RPMI8226 (cell line): ENCODE measurements at regions not wholly inside any gene's neighbourhood (a gene's known extent, or its start where the extent isn't known, plus 50 kb on each side); places are given as distances from the start of the nearest gene placed in this dataset.

Experiments used
- DNase-seq: peaks from one replicate; pipeline ENCODE4 v3.0.0-alpha.2; 2015

DNA sequence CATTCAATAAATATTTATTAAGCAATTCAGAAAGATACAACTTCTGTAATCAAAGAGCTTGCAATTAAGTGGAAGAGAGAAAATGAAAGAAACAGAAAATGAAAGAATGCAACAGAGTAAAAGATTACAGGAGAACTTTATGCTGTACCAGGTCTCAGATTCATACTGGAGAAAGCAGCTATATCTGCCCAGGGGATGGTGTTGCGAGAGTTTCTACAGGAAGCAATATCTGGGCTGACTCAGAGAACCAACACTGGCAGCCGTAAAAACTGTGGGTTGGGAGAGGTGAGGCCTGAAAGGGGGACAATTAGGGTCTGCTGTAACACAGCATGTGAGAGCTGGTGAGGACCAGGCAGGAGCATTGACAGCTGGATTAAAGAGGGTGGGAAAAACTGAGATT, 256.7 kb upstream of the TCF21 start:
- no peak for DNase-seq

DNA sequence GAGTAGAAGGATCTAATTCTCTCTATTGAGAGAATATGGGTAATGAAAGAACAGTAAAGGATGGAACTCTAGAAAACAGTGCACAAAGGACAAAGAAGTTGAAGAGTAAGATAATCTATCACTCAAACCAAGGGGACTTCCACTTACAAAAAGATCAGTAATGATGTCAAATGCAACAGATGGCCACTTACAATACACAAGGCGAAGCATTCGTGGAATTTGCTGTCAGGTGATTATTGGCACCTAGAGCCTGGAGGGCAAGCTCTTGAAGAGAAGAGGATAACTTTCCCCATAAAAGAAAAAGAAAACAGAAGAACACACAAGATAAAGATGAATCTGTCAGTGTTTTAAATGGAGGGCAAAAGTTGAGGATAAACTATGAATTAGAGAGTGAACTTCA, 256.0 kb upstream of the TCF21 start:
- DNase-seq, result no peak

DNA sequence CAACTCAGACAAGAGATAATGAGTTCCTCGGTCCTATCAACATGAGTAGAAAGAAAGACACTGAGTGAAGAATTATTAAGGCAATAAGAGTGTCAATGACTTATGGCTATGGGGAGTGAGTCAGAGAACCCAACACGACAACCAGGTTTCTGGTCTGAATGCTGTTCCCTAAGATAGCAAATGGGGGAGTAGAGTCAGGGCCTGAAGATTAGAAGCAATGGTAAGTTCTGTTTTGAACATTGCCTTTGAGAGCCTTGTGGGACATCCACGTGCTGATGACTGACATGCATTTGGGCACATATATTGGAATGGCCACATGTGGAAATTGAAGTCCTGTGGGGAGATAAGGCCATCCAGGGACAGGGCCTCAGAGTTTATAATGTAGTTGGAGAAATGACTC, 254.4 kb upstream of the TCF21 start:
- DNase-seq, result no peak

DNA sequence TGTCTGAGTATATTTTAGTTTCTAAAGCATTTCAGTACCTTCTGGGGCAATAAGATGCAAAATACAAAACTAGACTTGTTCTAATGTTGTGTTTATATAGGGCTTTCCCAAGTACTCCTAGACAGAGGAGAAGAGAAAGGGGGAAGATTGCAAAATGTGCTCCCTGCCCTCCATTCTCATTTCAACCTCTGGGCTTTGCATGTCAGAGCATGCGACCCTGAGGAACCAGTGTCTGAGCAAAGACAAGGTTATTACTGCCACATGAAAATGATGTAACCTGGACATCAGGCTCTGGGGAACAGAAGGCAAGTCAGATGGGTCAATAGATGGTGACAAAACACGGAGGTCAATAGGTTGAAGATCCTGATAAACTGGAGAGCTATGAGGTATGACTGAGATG, 253.5 kb upstream of the TCF21 start:
- DNase-seq, result no peak

DNA sequence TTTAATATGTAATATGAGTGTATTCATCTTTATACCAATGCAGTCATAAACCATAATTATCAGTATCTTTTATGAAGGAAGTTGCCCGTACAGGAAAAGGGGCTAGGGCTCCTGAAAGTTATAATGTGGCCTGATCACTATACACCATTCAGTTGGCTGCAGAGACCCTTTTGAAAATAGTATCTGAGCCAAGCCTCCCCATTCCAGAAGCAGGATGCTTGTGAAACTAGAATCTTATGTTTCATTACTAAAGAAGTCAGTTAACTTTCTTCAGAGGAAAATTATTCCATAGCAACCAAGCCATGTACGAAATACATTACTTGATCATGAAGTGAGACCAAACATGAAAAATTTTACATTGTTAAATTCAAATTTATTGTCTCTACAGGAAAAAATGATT, 251.5 kb upstream of the TCF21 start:
- DNase-seq, result no peak

DNA sequence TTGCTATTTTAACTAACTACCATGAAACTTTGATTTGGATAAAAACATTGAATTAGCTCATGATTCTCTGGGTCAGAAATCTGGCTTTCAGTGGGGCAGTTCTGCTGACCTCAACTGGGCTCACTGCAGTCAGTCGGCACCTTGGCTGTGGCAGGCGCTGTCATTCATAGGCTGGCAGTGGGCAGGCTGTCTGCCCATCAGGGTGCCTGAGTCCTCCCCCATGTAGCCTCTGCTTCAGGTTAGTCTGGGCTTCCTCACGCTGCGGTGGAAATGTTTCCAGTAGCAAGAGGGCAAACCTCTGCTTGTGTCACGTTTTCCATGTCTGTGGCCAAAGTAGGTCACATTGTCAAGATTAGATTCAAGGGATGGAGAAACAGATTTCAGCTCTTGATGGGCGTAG, 251.0 kb upstream of the TCF21 start:
- DNase-seq, result no peak

DNA sequence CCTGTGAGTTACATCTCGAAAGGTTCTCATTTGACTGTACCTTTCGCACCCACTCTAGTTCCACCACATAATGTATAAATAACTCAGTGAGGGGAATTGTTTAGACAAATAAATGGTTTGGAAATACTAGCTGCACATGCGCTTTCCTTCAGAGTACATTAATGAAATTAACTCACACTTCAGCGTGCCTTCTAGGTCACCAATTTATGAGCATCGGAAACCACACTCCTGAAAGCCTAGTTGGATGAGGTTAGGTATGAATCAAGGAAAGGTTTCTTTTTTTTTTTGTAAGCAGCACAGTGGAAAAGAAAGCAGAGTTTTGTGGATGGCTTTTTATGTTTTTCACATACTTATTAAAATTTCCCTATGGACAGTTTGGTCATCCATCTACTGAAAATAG, 247.8 kb upstream of the TCF21 start:
- DNase-seq, result no peak

DNA sequence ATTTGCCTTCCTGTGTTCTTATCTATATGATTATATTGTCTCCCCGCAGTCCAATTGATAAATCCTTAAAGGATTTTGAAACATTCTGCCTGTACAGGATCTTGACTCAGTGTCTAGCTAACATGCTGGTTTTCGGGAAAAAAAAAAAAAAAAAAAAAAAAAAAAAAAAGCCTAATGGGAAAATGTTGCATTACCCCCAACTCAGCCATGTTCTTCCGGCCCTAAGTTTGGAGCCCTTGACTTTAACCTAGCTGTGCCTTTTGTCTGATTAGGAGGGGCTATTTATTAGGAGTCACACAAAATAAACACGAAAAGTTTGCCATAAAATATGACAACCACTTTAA, 244.4 kb upstream of the TCF21 start:
- no peak for DNase-seq

DNA sequence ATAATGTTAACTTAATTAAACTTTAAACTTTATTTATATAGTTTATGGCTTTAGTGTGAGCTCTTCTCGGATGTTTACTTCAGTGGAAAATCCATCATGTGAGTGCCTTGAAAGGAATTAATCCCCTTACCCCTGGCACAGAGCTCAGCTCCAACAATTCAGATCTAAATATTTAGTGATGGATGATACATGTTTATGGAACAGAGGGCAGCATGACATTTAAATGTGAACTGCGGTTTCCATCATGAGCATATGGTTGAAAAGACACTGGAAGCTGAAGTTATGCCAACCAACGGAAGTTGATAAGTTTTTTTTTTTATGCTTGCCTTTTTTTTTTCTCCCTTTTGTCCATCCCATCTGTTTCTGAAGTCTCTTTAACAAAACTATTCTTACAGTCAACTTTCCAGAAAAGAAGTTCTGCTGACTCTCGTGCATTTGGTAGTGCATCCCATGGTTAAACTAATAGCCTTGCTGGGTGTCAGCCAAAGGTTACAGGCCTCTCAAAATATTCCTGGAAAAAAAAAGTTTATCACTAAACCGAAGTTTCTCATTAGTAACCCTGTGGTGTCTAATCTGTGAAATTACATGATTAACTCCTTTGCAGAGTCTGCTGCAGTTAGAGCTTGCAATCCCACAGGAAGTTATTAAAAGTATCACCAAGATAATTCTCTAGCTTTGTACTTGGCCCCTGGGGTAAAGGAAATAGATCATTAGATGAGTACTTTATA, 243.9 kb upstream of the TCF21 start:
- DNase-seq, result no peak

DNA sequence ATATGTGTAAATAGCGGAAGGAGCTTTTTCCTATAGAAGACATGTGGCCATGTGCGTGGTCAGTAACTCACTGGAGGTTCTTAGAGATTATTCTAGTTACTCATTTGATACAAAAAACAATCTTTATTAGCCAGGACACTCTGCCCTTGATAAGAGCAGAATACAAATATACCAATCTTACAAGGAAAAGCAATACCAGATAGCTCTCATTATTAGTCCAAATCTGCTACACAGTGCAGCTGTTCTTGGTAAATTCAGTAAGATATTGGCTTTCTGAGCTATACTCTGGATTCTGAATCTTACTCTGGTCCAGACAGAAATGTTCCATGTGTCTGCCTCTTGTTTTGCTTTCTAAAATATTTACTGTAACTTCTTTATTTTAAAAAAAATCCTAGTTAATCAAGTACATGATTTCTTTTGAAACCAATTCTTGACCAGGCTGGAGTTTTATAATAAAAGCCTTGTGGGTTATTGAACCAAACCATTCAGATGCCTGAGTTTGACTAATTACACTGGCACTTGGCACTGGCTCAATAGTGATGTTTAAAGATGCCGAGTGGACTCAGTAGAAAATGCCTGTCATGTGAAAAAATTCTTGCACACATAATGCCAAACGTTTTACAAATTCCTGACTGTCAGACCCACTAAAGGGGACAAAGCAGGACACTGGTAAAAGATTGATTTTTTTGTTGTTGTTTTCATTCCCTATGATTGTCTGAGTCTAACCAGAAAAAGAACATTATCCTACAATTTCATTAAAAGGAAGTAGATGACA, 242.8 kb upstream of the TCF21 start:
- DNase-seq, result no peak

DNA sequence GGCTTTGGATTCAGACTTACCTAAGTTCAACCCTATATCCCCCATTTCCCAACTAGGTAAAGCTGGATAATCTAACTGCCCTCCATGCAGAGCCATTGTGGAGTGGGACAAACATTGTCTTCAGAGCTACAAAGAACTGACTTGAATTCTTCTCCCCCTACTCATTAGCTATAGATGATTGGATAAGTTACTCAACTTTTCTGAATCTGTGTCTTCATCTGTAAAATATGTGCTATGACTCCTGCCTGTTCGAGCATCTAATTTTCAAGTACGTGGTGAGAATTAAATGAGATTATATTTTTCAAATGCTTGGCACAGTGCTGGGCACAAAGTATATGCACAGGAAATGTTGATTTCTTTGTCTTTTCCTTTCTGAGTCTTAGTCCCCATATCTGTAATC, 240.3 kb upstream of the TCF21 start:
- no peak for DNase-seq

DNA sequence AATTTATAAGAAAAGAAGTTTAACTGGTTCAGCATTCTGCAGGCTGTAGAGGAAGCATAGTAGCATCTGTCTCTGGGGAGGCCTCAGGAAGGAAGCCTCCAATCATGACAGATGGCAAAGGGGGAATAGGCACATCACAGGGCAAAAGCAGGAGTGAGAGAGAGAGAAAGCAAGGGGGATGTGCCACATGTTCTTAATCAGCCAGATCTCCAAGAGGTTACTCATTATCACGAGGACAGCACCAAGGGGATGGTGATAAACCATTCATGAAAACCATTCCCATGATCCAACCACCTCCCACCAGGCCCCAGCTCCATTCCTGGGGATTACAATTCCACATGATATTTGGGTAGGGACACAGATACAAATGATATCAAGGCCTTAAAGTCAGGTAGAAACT, 217.5 kb upstream of the TCF21 start:
- no peak for DNase-seq

DNA sequence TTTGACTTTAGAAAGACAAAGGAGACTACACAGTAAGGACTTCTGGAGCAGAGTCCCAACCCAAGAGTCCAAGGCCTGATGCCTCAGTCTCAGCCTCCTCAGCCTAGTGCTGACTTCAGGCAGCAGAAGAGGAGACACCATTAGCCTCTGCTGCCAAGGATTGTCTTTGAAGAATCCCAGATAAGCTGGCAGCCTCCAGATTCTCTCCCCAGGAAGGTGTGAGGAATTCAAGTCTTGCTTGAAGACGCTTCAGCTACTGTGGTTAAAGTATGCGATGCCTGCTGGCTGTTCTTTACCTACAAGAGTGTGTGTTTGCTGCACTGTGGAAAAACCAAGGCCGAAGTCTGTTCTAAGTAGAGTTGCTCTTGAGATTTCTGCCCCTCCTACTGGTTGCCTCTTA, 215.9 kb upstream of the TCF21 start:
- no peak for DNase-seq

DNA sequence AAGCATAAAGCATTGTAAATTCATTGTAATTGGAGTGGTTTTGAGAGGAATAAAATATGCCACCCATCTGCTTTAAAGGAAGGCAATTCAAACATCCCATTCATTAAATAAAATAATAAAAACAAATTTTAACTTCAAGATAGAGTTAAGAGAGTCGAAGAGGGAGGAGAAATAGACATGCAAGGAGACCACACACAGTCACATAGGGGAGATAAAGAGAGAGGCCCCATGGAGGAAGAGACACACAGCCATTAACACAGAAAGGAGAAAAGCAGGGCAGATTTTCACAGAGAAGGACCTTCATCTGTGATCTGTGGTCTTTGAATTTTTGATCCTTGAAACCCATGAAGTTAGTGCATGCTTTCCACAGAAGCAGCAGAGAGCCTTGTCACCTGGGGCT, 214.3 kb upstream of the TCF21 start:
- DNase-seq, result no peak

DNA sequence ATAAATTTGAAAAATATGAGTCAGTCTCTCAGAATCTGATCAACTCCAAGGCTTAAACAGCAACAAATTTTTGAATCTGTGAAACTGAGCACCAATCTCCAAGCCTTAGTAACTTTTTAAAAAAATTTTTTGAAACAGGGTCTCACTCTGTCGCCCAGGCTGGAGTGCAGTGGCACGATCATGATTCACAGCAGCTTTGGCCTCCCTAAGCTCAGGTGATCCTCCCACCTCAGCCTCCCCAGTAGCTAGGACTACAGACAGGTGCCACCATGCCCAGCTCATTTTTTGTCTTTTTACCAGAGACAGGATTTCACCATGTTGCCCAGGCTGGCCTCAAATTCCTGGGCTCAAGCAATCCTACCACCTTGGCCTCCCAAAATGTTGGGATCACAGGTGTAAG, 207.9 kb upstream of the TCF21 start:
- no peak for DNase-seq

DNA sequence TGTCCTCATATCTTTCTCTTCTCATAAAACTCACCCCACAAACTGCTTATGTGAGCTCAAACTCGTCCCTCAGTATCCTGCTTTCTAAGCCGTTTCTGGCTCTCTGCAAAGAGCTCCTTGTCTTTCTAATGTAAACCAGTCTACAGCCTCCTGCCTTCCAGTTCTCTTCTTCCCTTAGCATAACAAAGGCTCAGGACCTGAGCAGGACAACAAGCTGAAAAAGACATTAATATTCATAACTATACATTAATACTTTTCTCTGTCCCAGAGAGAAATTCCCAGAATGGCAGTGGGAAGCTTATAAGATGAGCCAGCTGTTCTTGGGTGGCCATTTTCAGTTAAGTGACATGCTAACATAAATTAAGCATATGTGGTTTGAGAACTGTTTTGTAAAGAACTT, 207.0 kb upstream of the TCF21 start:
- DNase-seq, result no peak

DNA sequence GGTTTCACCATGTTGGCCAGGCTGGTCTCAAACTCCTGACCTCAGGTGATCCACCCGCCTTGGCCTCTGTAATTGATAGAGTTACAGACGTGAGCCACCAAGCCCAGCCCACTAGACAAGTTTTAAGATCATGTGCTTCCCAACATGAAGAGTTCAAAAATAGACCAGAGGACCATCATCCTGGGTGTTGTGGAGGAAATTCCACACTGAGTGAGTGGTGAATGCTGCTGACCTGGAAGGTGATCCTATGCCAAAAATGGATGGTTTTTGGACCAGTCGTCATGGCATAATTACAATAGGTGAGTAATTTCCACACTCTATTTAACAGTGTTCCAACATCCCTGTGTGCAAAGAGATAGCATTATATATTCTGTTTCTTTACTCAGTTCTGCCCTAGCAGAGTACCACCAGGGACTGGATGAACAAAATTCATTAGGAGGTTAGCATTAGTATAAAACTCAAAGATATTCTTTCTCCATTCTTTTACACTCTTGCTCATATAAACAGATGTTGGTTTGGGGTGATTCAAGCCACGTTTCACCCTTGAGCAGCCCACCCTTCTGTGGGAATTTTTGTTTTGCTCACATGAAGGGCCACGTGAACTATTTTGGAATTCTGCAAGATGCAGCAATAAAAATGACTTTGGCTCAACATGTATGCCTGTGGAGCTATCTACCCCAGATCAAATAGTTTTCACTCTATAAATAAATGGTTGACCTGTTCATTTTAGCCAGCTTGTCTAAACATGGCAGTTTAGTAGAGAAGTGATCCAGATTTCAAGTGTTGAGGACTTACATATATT, 206.2 kb upstream of the TCF21 start:
- no peak for DNase-seq

DNA sequence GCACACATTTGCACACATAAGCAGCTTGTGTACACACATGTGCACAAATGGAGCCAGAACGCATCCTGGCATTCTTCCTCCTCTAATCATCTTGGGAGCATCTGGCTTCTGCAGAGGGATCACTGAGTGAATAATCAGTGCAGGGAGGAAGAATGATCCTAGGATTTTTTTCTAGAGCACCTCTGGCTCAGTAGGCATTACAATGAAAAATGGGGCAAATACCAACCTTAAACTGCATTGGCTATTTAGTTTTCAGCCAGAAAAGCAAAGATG, 205.7 kb upstream of the TCF21 start:
- DNase-seq, result no peak

DNA sequence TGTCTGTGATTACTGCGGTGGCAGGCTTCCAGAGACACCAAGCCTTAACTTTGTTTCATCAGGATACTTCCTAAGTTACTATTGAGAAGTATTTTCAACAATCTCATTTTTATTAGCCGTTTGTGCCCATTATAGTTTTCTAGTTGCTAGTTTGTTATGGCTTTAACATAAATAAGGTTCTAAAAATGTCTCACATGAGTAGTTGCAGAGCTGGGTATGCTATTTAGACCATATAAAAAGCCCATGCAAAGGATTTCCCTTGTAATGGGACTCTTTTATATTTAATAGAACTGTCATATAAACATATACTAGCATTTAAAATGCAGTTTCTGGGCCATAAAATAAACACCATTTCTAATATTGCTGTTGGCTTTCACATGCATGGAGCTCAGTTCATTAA, 205.3 kb upstream of the TCF21 start:
- DNase-seq, result no peak

DNA sequence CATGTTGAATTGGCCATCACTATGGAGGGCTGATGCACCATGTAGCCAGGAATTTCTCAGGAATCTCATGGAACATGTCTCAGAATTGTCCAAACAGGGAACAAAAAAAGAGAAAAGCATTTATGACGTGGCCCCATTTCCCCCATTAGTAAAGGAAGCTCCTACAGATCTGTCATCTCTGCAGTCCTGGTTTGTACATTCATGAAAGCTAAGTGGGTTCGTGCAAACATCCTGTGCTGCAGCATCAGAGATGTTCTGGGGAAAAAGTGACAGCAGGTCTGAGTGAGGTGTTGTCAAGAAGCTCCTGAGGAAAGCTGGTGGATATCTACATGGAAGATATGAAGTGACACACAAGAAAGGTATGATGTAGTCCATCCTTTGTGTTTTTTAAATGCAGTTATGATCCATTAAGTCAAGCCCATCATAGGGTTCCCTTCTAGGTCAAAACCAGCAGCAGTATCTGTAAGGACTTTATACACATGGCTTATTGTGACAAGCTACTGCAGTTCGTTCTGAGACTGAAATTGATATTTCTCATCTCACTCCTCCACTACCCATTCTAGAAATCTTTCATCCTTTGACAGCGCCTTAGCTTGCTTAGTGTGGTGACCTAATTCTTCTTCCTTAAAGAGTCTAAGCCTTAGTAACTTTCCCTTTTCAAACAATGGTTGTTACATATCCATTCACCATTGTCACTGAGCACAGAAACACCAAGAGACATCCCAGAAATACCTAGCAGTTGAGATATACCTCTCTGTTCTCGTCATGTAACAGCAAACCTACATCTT, 200.0 kb upstream of the TCF21 start:
- no peak for DNase-seq

DNA sequence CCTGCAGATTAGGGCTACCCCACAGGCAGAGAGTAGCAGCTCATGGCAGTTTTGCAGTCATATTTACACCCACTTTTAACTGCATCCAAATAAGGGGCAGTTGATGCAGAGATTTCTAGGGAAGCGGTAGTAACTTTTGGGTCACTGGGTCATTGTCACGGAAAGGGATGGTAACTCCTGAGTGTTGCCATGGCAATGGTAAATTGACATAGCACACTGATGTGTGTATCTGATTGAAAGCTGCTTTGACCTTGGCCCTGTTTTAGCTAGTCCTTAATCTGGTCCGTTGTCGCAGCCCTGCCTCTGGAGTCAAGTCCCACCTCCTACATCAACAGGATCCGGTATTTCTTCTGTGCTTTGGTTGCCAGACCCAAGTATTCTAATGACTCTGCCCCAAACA, 199.1 kb upstream of the TCF21 start:
- DNase-seq, result no peak

DNA sequence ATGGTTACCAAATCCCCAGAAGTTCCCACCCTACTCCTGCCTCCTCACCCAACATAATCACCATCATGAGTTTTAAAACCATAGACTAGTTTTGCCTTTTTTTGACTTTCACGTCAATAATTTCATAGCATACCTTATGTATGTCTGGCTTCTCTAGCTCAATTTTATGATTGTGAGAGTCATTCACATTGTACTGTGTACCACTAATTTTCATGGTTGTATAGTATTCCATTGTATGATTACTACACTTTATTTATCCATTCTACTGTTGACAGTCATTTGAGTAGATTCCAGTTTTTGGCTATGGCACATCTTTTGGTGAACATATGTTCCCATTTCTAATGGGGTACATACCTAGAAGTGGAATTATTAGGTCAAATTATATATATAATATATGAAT, 195.3 kb upstream of the TCF21 start:
- DNase-seq, result no peak

DNA sequence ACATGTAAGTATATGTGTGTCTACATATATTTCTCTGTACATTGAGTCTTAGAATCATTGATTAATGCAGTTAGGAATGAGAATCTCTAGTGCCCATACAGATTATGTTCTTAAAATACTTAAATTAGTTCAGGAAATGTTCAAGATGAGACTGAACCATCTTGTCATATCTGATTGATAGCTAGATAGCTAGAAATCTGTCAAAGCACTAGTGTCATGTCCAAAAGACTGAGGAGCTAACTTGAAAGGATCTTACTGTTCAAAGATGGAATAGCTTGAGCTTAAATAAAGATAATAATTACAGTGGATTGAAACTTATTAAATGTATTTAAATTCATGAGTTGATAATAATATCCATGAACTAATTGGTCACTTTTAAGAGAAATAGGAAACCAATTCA, 191.7 kb upstream of the TCF21 start:
- no peak for DNase-seq

DNA sequence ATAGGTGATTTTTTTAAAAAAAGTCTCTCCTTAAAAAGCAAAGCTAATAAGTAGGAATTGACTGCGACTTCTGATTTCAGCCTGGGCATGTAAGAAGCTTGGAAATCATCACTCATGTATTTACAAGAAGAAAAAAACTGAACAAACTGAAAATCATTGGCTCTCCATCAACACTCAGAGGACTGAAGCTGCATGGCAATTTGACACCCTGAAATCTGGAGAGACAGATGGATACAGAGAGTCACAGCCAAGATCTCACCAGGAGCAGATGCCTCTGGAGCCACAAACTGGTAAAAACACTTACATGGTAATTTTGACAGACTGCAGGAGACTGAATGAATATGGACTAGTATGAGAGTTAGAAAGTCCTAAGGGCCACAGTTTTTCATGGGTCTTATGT, 191.2 kb upstream of the TCF21 start:
- no peak for DNase-seq
